NCI-H82 (cell line): ENCODE measurements at regions not wholly inside any gene's neighbourhood (a gene's known extent, or its start where the extent isn't known, plus 50 kb on each side); places are given as distances from the start of the nearest gene placed in this dataset.

Experiments used
- DNase-seq: peaks from one replicate; lab custom pipeline; 2025; lab: John Stamatoyannopoulos, UW

GRCh38 chr18:78595924-78596573 is 383.6 kb upstream of the SALL3 start:
- no peak for DNase-seq

GRCh38 chr18:78596794-78597345 is 382.7 kb upstream of the SALL3 start:
- no peak for DNase-seq

- DNase-seq = no peak
Observed at GRCh38 chr18:78601349-78601748, 378.3 kb upstream of the SALL3 start.

GRCh38 chr18:78601923-78602322 is 377.7 kb upstream of the SALL3 start:
- DNase-seq = no peak

- no peak for DNase-seq
Observed at GRCh38 chr18:78602430-78602829, 377.2 kb upstream of the SALL3 start.

GRCh38 chr18:78603102-78603983 is 376.3 kb upstream of the SALL3 start:
- DNase-seq = no peak

- DNase-seq = peak; percentile 1
Observed at GRCh38 chr18:78605255-78605654, 374.4 kb upstream of the SALL3 start.

GRCh38 chr18:78607221-78607620 is 372.4 kb upstream of the SALL3 start:
- no peak for DNase-seq

- DNase-seq = no peak
Observed at GRCh38 chr18:78607784-78608183, 371.8 kb upstream of the SALL3 start.

GRCh38 chr18:78610179-78610578 is 369.4 kb upstream of the SALL3 start:
- DNase-seq = no peak

- DNase-seq = no peak
Observed at GRCh38 chr18:78611201-78611800, 368.3 kb upstream of the SALL3 start.

- DNase-seq = no peak
Observed at GRCh38 chr18:78611869-78612268, 367.7 kb upstream of the SALL3 start.

GRCh38 chr18:78612318-78612717 is 367.3 kb upstream of the SALL3 start:
- no peak for DNase-seq

GRCh38 chr18:78612801-78613200 is 366.8 kb upstream of the SALL3 start:
- no peak for DNase-seq

GRCh38 chr18:78618726-78619125 is 360.9 kb upstream of the SALL3 start:
- DNase-seq = no peak

- no peak for DNase-seq
Observed at GRCh38 chr18:78619854-78620253, 359.8 kb upstream of the SALL3 start.

GRCh38 chr18:78620326-78620725 is 359.3 kb upstream of the SALL3 start:
- no peak for DNase-seq

- DNase-seq = no peak
Observed at GRCh38 chr18:78621141-78621755, 358.4 kb upstream of the SALL3 start.

- DNase-seq = no peak
Observed at GRCh38 chr18:78622251-78622906, 357.2 kb upstream of the SALL3 start.

- no peak for DNase-seq
Observed at GRCh38 chr18:78622907-78623541, 356.6 kb upstream of the SALL3 start.

GRCh38 chr18:78624646-78625279 is 354.9 kb upstream of the SALL3 start:
- DNase-seq = no peak
